Prostate gland (tissue), 2 donors: ENCODE measurements at regions not wholly inside any gene's neighbourhood (a gene's known extent, or its start where the extent isn't known, plus 50 kb on each side); places are given as distances from the start of the nearest gene placed in this dataset.
A peak's percentile ranks its signal among the peaks of the same experiment; 100 is the strongest.

Experiments
- DNase-seq: peaks from one replicate; pipeline ENCODE4 v3.0.0-alpha.2; 2019; ENCODE audit warnings: low spot score
- H3K27ac ChIP-seq, 2 donors: fragments of 200-600 bp; sonication (generic); 2 replicates each; pipeline ENCODE4 v1.5.1; 2017 to 2019
- H3K27me3 ChIP-seq: fragments of 200-600 bp; sonication (generic); replicated peaks from 2 replicates; pipeline ENCODE4 v1.5.1; 2019; ENCODE audit not compliant: insufficient read depth
- H3K36me3 ChIP-seq, 2 donors: fragments of 200-600 bp; sonication (generic); 1 replicate in 1 of 2; 2 replicates in 1 of 2; pipeline versions ENCODE4 v1.5.1 to v1.8.1; 2017 to 2019
- H3K4me1 ChIP-seq: fragments of 200-600 bp; sonication (generic); replicated peaks from 2 replicates; pipeline ENCODE4 v1.5.1; 2019
- H3K4me3 ChIP-seq, 2 donors: fragments of 200-600 bp; sonication (generic); 2 replicates each; pipeline ENCODE4 v1.5.1; 2017 to 2019
- H3K9me3 ChIP-seq: fragments of 200-600 bp; sonication (generic); 2 replicates; pipeline ENCODE4 v1.5.1; 2017
- POLR2A ChIP-seq: fragments of 450-650 bp; IDR thresholded peaks from one replicate; pipeline ENCODE4 v1.6.1; 2016; ENCODE audit warnings: antibody characterized with exemption, mild to moderate bottlenecking
- POLR2AphosphoS5 ChIP-seq: sonication (generic); formaldehyde crosslinking; IDR thresholded peaks from one replicate; pipeline ENCODE4 v1.6.1; 2017; ENCODE audit warnings: antibody characterized with exemption
- WGBS: methylation state at CpG from one replicate; pipeline ENCODE4 v1.1.5; 2018; 5-methylcytosine and 5-hydroxymethylcytosine counted together
- intact Hi-C: fragments of 100-400 bp; cut with DNase I; formaldehyde crosslinking; loops from one replicate; pipeline ENCODE4 v1.14.2; 2022
- TF ChIP-seq, protein P1 (sequence below), 4 experiments: fragments of 200-600 bp in 2 of 4; fragments of 450-650 bp in 2 of 4; sonication (generic) in 2 of 4; IDR thresholded peaks; 1 replicate in 3 of 4; 2 replicates in 1 of 4; pipeline ENCODE4 v1.5.1; 2016 to 2019; ENCODE audit warnings: antibody characterized with exemption in 4 of 4, mild to moderate bottlenecking in 2 of 4, moderate library complexity in 2 of 4

DNA sequence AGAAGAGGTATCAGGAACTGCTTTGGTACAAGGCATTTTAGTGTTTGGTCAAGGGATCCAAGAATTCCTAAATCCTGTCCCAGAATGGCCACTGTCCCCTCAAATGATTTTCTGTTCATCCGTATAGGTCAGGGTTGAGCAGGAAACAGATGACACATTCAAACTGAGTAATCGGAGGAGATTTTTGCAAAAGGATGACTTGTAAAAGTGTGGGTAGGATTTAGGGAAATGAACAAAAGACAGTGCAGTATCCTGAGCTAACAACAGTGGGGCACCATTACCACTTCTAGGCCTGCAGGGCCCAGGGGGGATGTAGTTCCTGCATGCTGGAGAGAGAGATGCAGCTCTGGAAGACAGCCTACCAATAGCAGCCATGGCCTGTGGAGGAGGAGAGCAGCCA, 290.1 kb downstream of the ZSWIM6 start:
- no peak for DNase-seq
- no peaks in the 10 kb centered on the region for H3K36me3 ChIP-seq
- TF ChIP-seq POLR2A = no peak
- no peak for TF ChIP-seq POLR2AphosphoS5
- TF ChIP-seq, protein P1, sequence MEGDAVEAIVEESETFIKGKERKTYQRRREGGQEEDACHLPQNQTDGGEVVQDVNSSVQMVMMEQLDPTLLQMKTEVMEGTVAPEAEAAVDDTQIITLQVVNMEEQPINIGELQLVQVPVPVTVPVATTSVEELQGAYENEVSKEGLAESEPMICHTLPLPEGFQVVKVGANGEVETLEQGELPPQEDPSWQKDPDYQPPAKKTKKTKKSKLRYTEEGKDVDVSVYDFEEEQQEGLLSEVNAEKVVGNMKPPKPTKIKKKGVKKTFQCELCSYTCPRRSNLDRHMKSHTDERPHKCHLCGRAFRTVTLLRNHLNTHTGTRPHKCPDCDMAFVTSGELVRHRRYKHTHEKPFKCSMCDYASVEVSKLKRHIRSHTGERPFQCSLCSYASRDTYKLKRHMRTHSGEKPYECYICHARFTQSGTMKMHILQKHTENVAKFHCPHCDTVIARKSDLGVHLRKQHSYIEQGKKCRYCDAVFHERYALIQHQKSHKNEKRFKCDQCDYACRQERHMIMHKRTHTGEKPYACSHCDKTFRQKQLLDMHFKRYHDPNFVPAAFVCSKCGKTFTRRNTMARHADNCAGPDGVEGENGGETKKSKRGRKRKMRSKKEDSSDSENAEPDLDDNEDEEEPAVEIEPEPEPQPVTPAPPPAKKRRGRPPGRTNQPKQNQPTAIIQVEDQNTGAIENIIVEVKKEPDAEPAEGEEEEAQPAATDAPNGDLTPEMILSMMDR (IDR thresholded peaks at IDR 0.05) = no peak
- no peaks in the 10 kb centered on the region for H3K27me3 ChIP-seq
- intact Hi-C loops = loop anchor here (5.0 kb wide), 2 partner anchors 215 to 290 kb away; partner anchors contain the start of gene ZSWIM6
- peaks cover 16% of the 10 kb centered on the region for H3K4me1 ChIP-seq
- no peaks in the 10 kb centered on the region for H3K9me3 ChIP-seq
- H3K27ac ChIP-seq = peak overlapping the region; percentile 80
- no peak overlapping the region for H3K4me3 ChIP-seq
- 86% methylated on average over 2 of the region's 2 CpGs for WGBS

GRCh38 chr5:61623401-61624069, 291.5 kb downstream of the ZSWIM6 start:
- Histone ChIP-seq H3K4me3 (no peak overlapping the region), H3K4me1 (peaks cover 16% of the 10 kb centered on the region), H3K36me3 (no peaks in the 10 kb centered on the region), H3K9me3 (no peaks in the 10 kb centered on the region), H3K27ac (peak overlapping the region; percentile 2 to 24), H3K27me3 (no peaks in the 10 kb centered on the region)
- WGBS = 77% methylated on average over 5 of the region's 5 CpGs
- intact Hi-C loops = loop anchor here (5.0 kb wide), 2 partner anchors 216 to 291 kb away; partner anchors contain the start of gene ZSWIM6
- TF ChIP-seq, protein P1 (IDR thresholded peaks at IDR 0.05) = no peak
- TF ChIP-seq POLR2A (no peak), POLR2AphosphoS5 (no peak)
- no peak for DNase-seq

DNA sequence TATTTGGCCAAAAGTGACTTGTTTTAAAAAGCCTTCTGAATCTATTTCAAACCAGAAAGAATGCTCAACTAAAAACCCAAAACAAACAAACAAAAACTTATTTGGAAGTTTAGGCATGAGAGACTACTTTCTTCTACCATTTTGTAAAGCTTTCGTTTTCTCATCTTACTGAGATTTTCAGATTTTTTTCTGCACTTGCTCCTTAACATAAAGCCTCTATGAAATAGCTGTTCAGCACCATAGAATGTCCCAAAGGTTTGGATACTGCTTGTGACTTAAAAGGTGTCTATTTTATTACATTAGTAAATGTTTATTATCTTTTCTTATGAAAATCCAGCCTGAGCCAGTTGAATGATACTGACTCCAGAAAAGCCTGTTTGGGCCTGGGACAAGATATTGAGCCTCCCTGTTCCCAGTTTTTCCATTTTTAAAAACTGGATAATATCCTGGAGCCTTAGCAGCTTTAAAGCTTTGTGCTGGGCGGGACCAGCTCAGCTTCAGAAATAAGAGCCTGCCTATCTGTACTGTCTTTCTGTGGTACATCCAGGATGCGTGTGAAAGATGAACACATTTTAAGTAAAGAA, 292.6 kb downstream of the ZSWIM6 start:
- no peak for DNase-seq
- intact Hi-C loops = loop anchor here (5.0 kb wide), 2 partner anchors 217 to 292 kb away; partner anchors contain the start of gene ZSWIM6
- TF ChIP-seq, protein P1 (IDR thresholded peaks at IDR 0.05) = no peak
- TF ChIP-seq POLR2AphosphoS5 (no peak), POLR2A (no peak)
- peak overlapping the region; percentile 53 to 67 for H3K27ac ChIP-seq
- no peaks in the 10 kb centered on the region for H3K36me3 ChIP-seq
- 66% methylated on average over 3 of the region's 3 CpGs for WGBS
- H3K4me1 ChIP-seq = peaks cover 16% of the 10 kb centered on the region
- H3K27me3 ChIP-seq = no peaks in the 10 kb centered on the region
- H3K4me3 ChIP-seq = no peak overlapping the region
- H3K9me3 ChIP-seq = no peaks in the 10 kb centered on the region

- Histone ChIP-seq H3K27ac (peak overlapping the region; percentile 53 to 67), H3K4me1 (peaks cover 16% of the 10 kb centered on the region), H3K36me3 (no peaks in the 10 kb centered on the region), H3K4me3 (peak overlapping the region; percentile 24 to 34), H3K9me3 (no peaks in the 10 kb centered on the region), H3K27me3 (no peaks in the 10 kb centered on the region)
- intact Hi-C loops = no loop called here
- 34% methylated on average over 11 of the region's 11 CpGs for WGBS
- no peak for DNase-seq
- TF ChIP-seq POLR2AphosphoS5 (no peak), POLR2A (no peak)
- TF ChIP-seq, protein P1 (IDR thresholded peaks at IDR 0.05) = no peak
These were observed 293.1 kb downstream of the ZSWIM6 start for GRCh38 chr5:61625137-61625561.
